ENCODE measurements at regions not wholly inside any gene's neighbourhood (a gene's known extent, or its start where the extent isn't known, plus 50 kb on each side); places are given as distances from the start of the nearest gene placed in this dataset.

GRCh38 chr16:85557971-85558657 lies 55.0 kb upstream of the GSE1 start:
- no peak for DNase-seq

DNA sequence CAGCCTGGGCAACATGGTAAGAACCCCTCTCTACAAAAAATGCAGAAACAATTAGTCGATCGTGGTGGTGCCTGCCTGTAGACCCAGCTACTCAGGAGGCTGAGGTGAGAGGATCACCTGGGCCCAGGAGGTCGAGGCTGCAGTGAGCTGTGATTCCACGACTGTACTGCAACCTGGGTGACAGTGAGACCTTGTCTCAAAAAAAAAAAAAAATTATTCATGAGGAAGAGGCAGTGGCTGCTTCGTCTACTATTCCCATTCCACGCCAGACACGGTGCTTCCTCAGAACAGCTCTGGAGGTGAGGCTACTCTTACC lies 52.2 kb upstream of the GSE1 start:
- DNase-seq, result no peak

GRCh38 chr16:85561248-85562092 lies 51.7 kb upstream of the GSE1 start:
- no peak for DNase-seq

GRCh38 chr16:85562093-85562786 lies 50.9 kb upstream of the GSE1 start:
- no peak for DNase-seq

- DNase-seq, result no peak
Measured at GRCh38 chr16:85563034-85563433, 50.1 kb upstream of the GSE1 start.

All from suppressor macrophage treated with lipopolysaccharide for 4 hours (primary cell).